GM23338 (cell line): ENCODE measurements at regions not wholly inside any gene's neighbourhood (a gene's known extent, or its start where the extent isn't known, plus 50 kb on each side); places are given as distances from the start of the nearest gene placed in this dataset.
"Not testable (repeated sequence)": the region's sequence is repeated elsewhere in the genome, so short reads cannot be mapped to it uniquely, and the experiment has no call there.

ENCODE experiments used
- ATAC-seq: fragments of 200-7000 bp; cut with Tn5 transposase; 3 replicates; pipeline ENCODE4 v1.9.1; 2020
- DNase-seq: peaks from one replicate; pipeline ENCODE4 v3.0.0-alpha.2; 2015; ENCODE audit warnings: low spot score
- H2AFZ ChIP-seq: fragments of 200-600 bp; sonication (generic); 2 replicates; pipeline ENCODE4 v1.8.0; 2016; ENCODE audit warnings: antibody characterized with exemption, mild to moderate bottlenecking, moderate library complexity
- H3F3A ChIP-seq: fragments of 200-600 bp; sonication (generic); replicated peaks from 2 replicates; pipeline ENCODE4 v1.8.0; 2017; ENCODE audit warnings: antibody characterized with exemption, mixed run types, low read depth
- H3K27ac ChIP-seq: fragments of 200-600 bp; sonication (generic); 2 replicates; pipeline ENCODE4 v1.6.1; 2016; ENCODE audit warnings: low read depth
- H3K27me3 ChIP-seq: fragments of 200-600 bp; sonication (generic); 2 replicates; pipeline ENCODE4 v1.8.0; 2016; ENCODE audit warnings: mild to moderate bottlenecking, mixed run types, moderate library complexity; ENCODE audit not compliant: insufficient read depth
- H3K36me3 ChIP-seq: fragments of 200-600 bp; sonication (generic); 2 replicates; pipeline ENCODE4 v1.8.0; 2016; ENCODE audit warnings: mild to moderate bottlenecking; ENCODE audit not compliant: insufficient read depth
- H3K4me1 ChIP-seq: fragments of 200-600 bp; sonication (generic); 2 replicates; pipeline ENCODE4 v1.8.0; 2016; ENCODE audit warnings: mild to moderate bottlenecking, moderate library complexity; ENCODE audit not compliant: insufficient read depth
- H3K4me2 ChIP-seq: fragments of 200-600 bp; sonication (generic); 2 replicates; pipeline ENCODE4 v1.7.1; 2017; ENCODE audit warnings: mixed run types
- H3K4me3 ChIP-seq: fragments of 200-600 bp; sonication (generic); 2 replicates; pipeline ENCODE4 v1.6.1; 2016; ENCODE audit warnings: mixed run types
- H3K79me2 ChIP-seq: fragments of 200-600 bp; sonication (generic); replicated peaks from 2 replicates; pipeline ENCODE4 v1.8.0; 2017; ENCODE audit warnings: mild to moderate bottlenecking; ENCODE audit not compliant: insufficient read depth
- H3K9me2 ChIP-seq: fragments of 200-600 bp; sonication (generic); 2 replicates; pipeline ENCODE4 v1.8.0; 2017; ENCODE audit not compliant: insufficient read depth
- H4K20me1 ChIP-seq: fragments of 200-600 bp; sonication (generic); replicated peaks from 2 replicates; pipeline ENCODE4 v1.8.0; 2017; ENCODE audit warnings: mild to moderate bottlenecking; ENCODE audit not compliant: insufficient read depth
- H3K27ac Mint-ChIP-seq: 2 replicates; pipeline ENCODE4 v1.8.0; 2020; ENCODE audit warnings: inconsistent platforms, mild to moderate bottlenecking, moderate library complexity, mixed read lengths
- H3K27me3 Mint-ChIP-seq: 3 replicates; pipeline ENCODE4 v1.8.0; 2022; ENCODE audit warnings: low read depth, mild to moderate bottlenecking, moderate library complexity, mixed read lengths, inconsistent platforms; ENCODE audit not compliant: insufficient read depth, poor library complexity
- H3K36me3 Mint-ChIP-seq: 3 replicates; pipeline ENCODE4 v1.8.0; 2021; ENCODE audit warnings: low read depth, mild to moderate bottlenecking, inconsistent platforms, moderate library complexity, mixed read lengths
- H3K4me1 Mint-ChIP-seq: 3 replicates; pipeline ENCODE4 v1.8.0; 2020; ENCODE audit warnings: mild to moderate bottlenecking, inconsistent platforms, mixed read lengths
- H3K4me3 Mint-ChIP-seq: 3 replicates; pipeline ENCODE4 v1.8.0; 2021; ENCODE audit warnings: moderate library complexity, mild to moderate bottlenecking, inconsistent platforms, mixed read lengths
- H3K9me3 Mint-ChIP-seq: 3 replicates; pipeline ENCODE4 v1.8.0; 2020; ENCODE audit warnings: moderate library complexity, mild to moderate bottlenecking, inconsistent platforms, mixed read lengths
- CREB1 ChIP-seq: fragments of 250-450 bp; sonication (Bioruptor Pico); IDR thresholded peaks from 2 replicates; pipeline ENCODE4 v1.5.0; 2020; ENCODE audit warnings: low read depth, mild to moderate bottlenecking, moderate library complexity
- EZH2 ChIP-seq: fragments of 200-600 bp; sonication (generic); IDR thresholded peaks from one replicate; pipeline ENCODE4 v1.8.0; 2017; ENCODE audit warnings: antibody characterized with exemption, mild to moderate bottlenecking, low read depth; ENCODE audit not compliant: unreplicated experiment
- EZH2phosphoT487 ChIP-seq: fragments of 200-600 bp; sonication (generic); IDR thresholded peaks from one replicate; pipeline ENCODE4 v1.8.1; 2018; ENCODE audit warnings: antibody characterized with exemption; ENCODE audit not compliant: unreplicated experiment
- POLR2AphosphoS5 ChIP-seq: IDR thresholded peaks from 2 replicates; pipeline ENCODE4 v1.6.1; 2016; ENCODE audit warnings: antibody characterized with exemption, low read depth
- STAT1 ChIP-seq: IDR thresholded peaks from one replicate; pipeline ENCODE4 v1.6.1; 2016; ENCODE audit warnings: antibody characterized with exemption; ENCODE audit not compliant: unreplicated experiment
- ZNF114 ChIP-seq: fragments of 250-450 bp; sonication (Bioruptor Pico); IDR thresholded peaks from 2 replicates; pipeline ENCODE4 v1.5.0; 2020; ENCODE audit warnings: mild to moderate bottlenecking, moderate library complexity
- TF ChIP-seq, protein P1 (sequence below): IDR thresholded peaks from one replicate; pipeline ENCODE4 v1.6.1; 2018; ENCODE audit warnings: antibody characterized with exemption; ENCODE audit not compliant: unreplicated experiment
- TF ChIP-seq, protein P2 (sequence below), 2 experiments: fragments of 200-600 bp in 1 of 2; sonication (generic) in 1 of 2; conservative IDR thresholded peaks; 2 replicates each; pipeline versions ENCODE4 v1.5.1 to v1.6.1; 2016 to 2017; ENCODE audit warnings: antibody characterized with exemption in 2 of 2, low read depth in 2 of 2, mild to moderate bottlenecking in 2 of 2, moderate library complexity in 1 of 2

DNA sequence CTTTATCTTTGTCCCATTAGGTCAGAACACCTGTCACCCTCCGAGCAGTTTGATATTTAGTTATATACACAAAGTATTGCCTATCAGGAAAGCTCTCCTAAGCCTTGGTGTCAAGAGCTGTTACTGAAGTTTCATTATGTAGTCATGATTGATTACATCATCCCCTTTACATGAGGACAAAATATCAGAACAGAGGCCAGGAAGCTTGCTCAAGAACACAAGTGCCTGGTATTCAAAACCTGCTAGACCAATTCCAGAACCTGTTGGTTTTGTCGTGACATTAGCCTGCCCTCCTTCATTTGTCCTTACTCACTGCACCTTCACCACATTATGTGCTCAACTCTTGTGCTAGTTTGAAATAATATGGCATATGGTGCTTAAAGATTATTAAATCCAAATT is 377.1 kb downstream of the CDH19 start:
- Mint-ChIP-seq H3K9me3 (no peaks in the 10 kb centered on the region), H3K4me1 (no peaks in the 10 kb centered on the region), H3K4me3 (no peak overlapping the region), H3K27ac (no peak overlapping the region), H3K36me3 (no peaks in the 10 kb centered on the region), H3K27me3 (no peaks in the 10 kb centered on the region)
- no peak for TF ChIP-seq ZNF114 (CRISPR knock-in tag)
- TF ChIP-seq EZH2phosphoT487, result no peak
- no peak for TF ChIP-seq EZH2
- no peak for TF ChIP-seq STAT1
- TF ChIP-seq, protein P1, sequence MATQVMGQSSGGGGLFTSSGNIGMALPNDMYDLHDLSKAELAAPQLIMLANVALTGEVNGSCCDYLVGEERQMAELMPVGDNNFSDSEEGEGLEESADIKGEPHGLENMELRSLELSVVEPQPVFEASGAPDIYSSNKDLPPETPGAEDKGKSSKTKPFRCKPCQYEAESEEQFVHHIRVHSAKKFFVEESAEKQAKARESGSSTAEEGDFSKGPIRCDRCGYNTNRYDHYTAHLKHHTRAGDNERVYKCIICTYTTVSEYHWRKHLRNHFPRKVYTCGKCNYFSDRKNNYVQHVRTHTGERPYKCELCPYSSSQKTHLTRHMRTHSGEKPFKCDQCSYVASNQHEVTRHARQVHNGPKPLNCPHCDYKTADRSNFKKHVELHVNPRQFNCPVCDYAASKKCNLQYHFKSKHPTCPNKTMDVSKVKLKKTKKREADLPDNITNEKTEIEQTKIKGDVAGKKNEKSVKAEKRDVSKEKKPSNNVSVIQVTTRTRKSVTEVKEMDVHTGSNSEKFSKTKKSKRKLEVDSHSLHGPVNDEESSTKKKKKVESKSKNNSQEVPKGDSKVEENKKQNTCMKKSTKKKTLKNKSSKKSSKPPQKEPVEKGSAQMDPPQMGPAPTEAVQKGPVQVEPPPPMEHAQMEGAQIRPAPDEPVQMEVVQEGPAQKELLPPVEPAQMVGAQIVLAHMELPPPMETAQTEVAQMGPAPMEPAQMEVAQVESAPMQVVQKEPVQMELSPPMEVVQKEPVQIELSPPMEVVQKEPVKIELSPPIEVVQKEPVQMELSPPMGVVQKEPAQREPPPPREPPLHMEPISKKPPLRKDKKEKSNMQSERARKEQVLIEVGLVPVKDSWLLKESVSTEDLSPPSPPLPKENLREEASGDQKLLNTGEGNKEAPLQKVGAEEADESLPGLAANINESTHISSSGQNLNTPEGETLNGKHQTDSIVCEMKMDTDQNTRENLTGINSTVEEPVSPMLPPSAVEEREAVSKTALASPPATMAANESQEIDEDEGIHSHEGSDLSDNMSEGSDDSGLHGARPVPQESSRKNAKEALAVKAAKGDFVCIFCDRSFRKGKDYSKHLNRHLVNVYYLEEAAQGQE, result no peak
- no peak for TF ChIP-seq POLR2AphosphoS5
- Histone ChIP-seq H4K20me1 (no peaks in the 10 kb centered on the region), H3K36me3 (no peaks in the 10 kb centered on the region), H3K79me2 (no peaks in the 10 kb centered on the region), H3K4me3 (no peak overlapping the region), H3K9me2 (0 out of 2 replicates have a peak, but pooled peaks cover 2% of the 10 kb centered on the region), H3K27me3 (no peaks in the 10 kb centered on the region), H3K4me1 (no peaks in the 10 kb centered on the region), H3K27ac (no peak overlapping the region), H3F3A (no peaks in the 10 kb centered on the region), H2AFZ (peak overlapping the region; percentile 60; the same call in 1 of the 2 replicates), H3K4me2 (no peak overlapping the region)
- ATAC-seq (no peak), DNase-seq (no peak)

DNA sequence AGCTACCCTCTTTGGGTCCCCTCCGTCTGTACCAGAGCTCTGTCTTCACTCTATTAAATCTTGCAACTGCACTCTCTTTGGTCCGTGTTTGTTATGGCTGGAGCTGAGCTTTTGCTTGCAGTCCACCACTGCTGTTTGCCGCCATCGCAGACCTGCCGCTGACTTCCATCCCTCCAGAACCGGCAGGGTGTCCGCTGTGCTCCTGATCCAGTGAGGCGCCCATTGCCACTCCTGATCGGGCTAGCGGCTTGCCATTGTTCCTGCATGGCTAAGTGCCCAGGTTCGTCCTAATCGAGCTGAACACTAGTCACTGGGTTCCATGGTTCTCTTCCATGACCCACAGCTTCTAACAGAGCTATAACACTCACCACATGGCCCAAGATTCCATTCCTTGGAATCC is 380.6 kb downstream of the CDH19 start:
- H2AFZ ChIP-seq, H3F3A ChIP-seq, H3K9me2 ChIP-seq, H3K9me3 Mint-ChIP-seq, H3K36me3 Mint-ChIP-seq, H3K27me3 Mint-ChIP-seq, ATAC-seq, DNase-seq, H4K20me1 ChIP-seq, H3K4me2 ChIP-seq, H3K4me1 ChIP-seq, H3K79me2 ChIP-seq, H3K27ac Mint-ChIP-seq, H3K36me3 ChIP-seq, H3K27ac ChIP-seq, H3K4me1 Mint-ChIP-seq, H3K4me3 Mint-ChIP-seq, H3K27me3 ChIP-seq, H3K4me3 ChIP-seq: not testable (repeated sequence)

DNA sequence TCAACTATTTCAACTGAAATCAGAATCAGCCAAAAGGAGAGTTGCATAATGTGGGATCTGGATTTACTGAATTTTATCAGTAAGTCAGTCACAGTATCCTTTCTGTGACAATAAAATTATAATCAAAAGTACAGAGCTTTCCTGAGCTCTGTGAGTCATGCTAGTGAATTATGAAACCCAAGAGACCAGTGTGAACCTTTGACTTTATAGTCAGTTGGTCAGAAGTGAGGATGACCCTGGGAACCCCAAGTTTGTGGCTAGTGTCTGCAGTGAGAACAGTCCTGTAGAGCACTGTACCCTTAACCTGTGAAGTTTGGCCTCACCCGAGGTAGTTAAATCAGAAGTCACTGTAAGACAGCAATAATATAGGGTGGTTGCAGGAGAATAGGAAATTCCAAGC is 381.7 kb downstream of the CDH19 start:
- H3K4me3 Mint-ChIP-seq, result no peak overlapping the region
- H3K4me1 ChIP-seq, result no peaks in the 10 kb centered on the region
- no peak overlapping the region for H3K4me2 ChIP-seq
- 0 out of 2 replicates have a peak, but pooled peaks cover 5% of the 10 kb centered on the region for H3K9me2 ChIP-seq
- H3K27ac ChIP-seq, result no peak overlapping the region
- DNase-seq (no peak), ATAC-seq (no peak)
- no peaks in the 10 kb centered on the region for H3K9me3 Mint-ChIP-seq
- H3K27me3 ChIP-seq, result no peaks in the 10 kb centered on the region
- H3K36me3 Mint-ChIP-seq, result no peaks in the 10 kb centered on the region
- no peaks in the 10 kb centered on the region for H3K27me3 Mint-ChIP-seq
- no peak overlapping the region for H3K4me3 ChIP-seq
- no peaks in the 10 kb centered on the region for H3K79me2 ChIP-seq
- no peaks in the 10 kb centered on the region for H3K36me3 ChIP-seq
- H3F3A ChIP-seq, result no peaks in the 10 kb centered on the region
- no peaks in the 10 kb centered on the region for H4K20me1 ChIP-seq
- H2AFZ ChIP-seq, result peak overlapping the region; percentile 38; the same call in 1 of the 2 replicates
- H3K4me1 Mint-ChIP-seq, result peaks cover 5% of the 10 kb centered on the region
- no peak overlapping the region for H3K27ac Mint-ChIP-seq
- no peak for TF ChIP-seq EZH2
- TF ChIP-seq, protein P2, sequence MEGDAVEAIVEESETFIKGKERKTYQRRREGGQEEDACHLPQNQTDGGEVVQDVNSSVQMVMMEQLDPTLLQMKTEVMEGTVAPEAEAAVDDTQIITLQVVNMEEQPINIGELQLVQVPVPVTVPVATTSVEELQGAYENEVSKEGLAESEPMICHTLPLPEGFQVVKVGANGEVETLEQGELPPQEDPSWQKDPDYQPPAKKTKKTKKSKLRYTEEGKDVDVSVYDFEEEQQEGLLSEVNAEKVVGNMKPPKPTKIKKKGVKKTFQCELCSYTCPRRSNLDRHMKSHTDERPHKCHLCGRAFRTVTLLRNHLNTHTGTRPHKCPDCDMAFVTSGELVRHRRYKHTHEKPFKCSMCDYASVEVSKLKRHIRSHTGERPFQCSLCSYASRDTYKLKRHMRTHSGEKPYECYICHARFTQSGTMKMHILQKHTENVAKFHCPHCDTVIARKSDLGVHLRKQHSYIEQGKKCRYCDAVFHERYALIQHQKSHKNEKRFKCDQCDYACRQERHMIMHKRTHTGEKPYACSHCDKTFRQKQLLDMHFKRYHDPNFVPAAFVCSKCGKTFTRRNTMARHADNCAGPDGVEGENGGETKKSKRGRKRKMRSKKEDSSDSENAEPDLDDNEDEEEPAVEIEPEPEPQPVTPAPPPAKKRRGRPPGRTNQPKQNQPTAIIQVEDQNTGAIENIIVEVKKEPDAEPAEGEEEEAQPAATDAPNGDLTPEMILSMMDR (conservative IDR thresholded peaks at IDR 0.05; ENCODE audit: low read depth in 2 of 2), result no peak
- no peak for TF ChIP-seq ZNF114 (CRISPR knock-in tag)
- TF ChIP-seq CREB1, result no peak
- no peak for TF ChIP-seq STAT1
